HG03432 (cell line): ENCODE measurements at regions not wholly inside any gene's neighbourhood (a gene's known extent, or its start where the extent isn't known, plus 50 kb on each side); places are given as distances from the start of the nearest gene placed in this dataset.
A peak's percentile ranks its signal among the peaks of the same experiment; 100 is the strongest.

Experiments
- ATAC-seq: cut with Tn5 transposase; IDR thresholded peaks from one replicate; pipeline ENCODE4 v1.9.1; 2021; ENCODE audit warnings: mild to moderate bottlenecking, moderate library complexity; ENCODE audit not compliant: unreplicated experiment

DNA sequence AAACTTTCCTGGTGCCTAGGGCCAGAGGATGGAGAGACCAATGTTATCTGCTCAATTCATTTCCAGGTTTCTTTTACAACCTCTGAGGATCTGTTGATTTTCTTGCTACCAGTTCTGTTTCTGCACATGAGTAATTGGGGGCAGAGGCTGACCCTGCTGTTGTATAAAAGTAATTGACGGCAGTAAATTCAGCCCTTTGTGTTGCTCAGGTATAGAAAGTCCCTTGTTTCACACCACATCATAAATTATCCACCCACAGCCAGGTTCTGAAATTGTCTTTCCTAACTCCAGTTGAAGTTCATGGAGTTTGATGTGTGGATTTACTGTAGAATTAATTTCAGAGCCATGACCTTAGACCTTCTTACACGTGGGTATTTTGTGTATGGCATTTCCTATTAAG, 107.4 kb upstream of the GRIK2 start:
- ATAC-seq = no peak

DNA sequence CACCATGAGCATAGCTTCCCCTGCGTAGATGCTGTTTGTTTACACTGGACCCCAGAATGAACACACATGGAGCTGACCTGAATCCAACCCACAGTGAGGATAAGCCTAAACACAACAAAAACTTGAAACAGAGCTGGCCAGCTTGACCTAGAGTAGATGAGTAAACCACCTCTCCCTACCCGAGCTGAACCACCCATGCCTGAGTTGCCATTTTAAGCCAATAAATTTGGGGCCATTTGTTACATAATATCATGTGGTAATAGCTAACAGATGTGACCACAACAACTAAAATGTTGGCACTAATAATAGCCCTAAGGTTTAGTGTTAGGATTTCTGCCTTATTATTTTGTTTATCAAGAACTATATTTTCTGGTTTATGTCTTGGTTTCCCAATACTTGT, 103.2 kb upstream of the GRIK2 start:
- no peak for ATAC-seq

DNA sequence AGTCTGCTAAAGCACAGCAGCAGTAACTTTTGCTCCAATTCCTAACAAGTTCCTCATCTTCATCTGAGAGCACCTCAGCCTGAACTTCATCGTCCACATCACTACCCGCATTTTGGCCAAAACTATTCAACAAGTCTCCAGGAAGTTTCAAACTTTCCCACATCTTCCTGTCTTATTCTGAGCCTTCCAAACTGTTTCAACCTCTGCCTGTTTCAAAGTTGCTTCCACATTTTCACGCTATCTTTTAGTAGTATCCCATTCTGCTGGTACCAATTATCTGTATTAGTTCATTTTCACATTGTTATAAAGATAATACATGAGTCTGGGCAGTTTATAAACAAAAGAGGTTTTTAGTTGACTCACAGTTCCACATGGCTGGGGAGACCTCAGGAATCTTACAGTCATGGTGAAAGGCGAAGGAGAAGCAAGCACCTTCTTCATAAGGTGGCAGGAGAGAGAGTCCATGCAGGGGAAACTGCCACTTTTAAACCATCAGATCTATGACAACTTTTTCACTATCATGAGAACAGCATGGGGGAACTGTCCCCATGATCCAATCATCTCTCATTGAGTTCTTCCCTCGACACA, 99.4 kb upstream of the GRIK2 start:
- no peak for ATAC-seq

DNA sequence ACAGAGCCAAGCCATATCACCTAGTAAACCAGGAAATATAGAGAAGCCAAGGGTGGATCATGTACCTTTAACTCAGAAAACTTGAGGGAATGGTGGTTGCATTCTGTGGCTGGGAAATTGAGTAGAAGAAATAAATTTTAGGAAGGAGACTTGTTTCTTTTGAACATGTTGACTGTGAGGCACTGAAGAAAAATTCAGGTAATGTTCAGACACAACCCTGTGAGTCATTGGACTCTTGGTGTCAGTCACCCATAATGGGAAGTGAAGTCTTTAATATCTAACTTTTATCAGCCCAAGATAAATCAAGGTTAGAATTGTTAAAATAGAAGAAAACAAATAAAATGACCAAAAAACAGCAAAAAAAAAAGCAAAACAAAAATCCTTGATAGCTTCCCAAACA, 98.8 kb upstream of the GRIK2 start:
- ATAC-seq = no peak

DNA sequence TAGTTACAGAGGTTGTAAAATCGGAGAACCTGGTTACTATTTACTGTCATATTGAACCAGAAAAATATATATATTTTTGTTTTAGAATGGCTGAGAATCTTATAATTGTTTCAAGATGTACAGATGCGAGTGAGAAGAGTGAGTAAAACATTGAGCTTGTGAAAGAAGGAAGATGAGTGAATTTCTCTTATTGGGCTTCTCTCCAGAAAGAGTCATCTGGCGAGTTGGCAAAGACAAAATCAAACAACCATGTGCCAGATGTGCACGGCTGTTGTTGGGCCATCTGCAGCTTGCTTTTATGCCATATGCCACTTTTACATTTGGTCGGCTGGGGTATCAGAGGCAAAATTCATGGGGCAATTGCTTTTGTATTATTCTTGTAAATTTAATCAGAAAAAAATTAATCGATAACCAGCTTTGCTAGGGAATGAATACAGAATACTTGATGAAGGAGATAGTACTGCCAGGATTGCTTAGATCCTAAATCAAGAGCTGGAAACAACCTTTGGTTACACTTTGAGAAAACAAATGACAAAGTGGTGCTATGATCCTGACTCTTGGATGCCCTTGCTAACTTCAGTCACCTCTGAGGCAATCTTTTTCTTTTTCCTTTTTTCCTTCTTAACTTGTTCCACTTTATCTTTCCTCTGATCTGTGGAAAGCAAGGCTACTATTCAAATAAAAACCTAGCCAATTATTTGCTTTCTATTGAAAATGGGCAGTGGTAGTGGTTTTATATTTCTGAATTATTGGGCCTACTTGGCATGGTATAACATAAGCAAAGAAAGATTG, 97.1 kb upstream of the GRIK2 start:
- ATAC-seq = no peak

DNA sequence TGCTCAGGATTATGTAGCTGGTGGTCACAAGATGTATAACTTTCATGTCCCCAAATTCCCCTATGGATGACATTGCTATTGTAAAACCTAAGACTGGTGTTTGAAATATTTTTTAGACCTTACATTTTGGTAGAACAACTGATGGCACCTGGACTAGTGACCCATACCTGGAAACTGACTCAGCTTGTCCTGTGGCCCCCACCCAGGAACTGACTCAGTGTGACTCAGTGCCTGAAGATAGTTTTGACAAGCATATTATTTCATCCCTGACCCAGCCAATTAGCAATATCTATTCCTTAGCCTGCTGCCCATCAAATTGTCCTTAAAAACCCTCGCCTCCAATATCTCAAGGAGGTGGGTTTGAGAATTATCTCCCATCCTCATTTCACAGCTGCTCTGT, 90.9 kb upstream of the GRIK2 start:
- no peak for ATAC-seq

DNA sequence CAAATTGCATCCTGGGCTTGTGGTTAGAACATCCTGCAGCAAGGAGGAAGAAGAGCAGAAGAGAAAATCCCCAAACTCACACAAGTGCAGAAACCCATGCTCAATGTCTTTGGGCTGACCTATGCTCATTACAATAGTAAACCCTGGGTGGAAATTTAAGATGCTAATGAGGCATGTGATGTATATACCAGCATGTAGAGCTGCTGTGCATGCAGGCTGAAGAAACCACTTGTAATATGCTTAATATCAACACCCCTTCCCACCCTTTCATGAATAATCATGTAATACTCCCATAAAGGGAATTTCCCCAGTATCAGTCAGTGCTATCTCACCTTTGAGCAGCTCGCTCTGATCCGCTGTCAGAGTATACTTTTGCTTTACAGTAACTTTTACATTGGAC, 90.0 kb upstream of the GRIK2 start:
- ATAC-seq = no peak

DNA sequence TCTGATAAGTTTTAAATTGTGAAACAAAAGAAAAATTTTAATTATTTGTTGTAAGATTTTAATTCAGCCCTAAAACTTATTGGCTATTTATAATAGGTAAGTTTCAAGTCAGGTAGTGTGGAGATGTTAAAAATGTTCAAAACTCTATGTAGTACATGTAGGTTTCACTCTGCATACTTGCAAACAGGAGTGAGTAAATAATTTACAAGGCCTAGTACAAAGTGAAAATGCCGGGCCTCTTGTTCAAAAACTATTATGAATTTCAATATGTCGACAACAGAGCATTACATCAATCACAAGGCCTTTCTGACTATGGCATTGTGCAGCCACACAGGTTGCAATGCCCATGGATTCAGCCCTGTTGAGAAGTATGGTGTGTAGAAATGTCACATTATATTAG, 80.9 kb upstream of the GRIK2 start:
- no peak for ATAC-seq

DNA sequence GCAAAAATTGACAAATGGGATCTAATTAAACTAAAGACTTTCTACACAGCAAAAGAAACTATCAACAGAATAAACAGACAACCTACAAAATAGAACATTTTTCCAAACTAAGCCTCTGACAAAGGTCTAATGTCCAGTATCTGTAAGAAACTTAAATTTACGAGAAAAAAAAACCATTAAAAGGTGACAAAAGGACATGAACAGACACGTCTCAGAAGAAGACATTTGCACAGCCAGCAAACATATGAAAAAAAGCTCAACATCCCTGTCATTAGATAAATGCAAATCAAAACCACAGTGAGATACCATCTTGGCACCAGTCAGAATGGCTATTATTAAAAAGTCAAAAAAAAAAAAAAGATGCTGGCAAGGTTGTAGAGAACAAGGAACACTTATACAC, 70.6 kb upstream of the GRIK2 start:
- no peak for ATAC-seq

DNA sequence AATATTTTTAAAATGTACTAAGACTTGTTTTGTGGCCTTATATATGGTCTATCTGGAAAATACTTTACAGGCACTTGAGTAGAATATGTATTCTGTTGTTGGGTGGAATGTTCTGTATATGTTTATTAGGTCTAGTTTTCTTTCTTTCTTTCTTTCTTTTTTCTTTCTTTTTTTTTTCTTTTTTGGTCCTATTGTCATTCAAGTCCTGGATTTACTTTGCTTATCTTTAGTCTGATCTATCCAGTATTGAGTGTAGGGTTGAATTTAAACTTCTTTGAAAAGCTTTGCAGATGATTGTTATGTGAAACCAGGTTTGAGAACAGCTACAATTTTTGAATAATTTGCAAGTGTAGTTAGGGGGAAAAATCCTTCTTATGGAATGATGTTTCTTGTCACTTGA, 67.1 kb upstream of the GRIK2 start:
- ATAC-seq = no peak

DNA sequence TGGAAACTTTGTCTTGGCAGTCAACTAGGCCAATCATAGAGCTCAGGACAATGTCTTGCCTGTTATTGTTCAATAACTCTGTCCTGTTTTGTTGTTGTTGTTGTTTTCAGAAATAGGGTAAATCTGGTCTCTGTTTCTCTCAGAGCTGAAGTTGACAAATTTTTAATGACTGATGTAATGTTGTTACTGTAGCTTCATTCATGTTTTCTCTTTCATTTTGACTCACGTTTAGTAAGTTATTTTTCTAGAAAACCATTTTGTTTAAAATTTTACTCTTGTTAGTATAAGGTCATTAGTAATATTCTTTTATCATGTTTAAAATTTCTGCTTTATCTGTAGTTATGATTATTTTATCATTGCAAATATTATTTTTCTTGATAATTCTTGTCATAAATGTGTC, 51.6 kb upstream of the GRIK2 start:
- ATAC-seq = peak; percentile 45
